Activated CD8-positive, alpha-beta T cell treated with anti-CD3 and anti-CD28 coated beads for 36 hours (primary cell): ENCODE measurements at regions not wholly inside any gene's neighbourhood (a gene's known extent, or its start where the extent isn't known, plus 50 kb on each side); places are given as distances from the start of the nearest gene placed in this dataset.

Source experiments
- ATAC-seq: fragments of 200-7000 bp; cut with Tn5 transposase; one replicate; pipeline ENCODE4 v1.10.0; 2021; ENCODE audit warnings: mild to moderate bottlenecking, moderate library complexity
- CTCF ChIA-PET: fragments of 350-600 bp; sonication (Branson Sonifier 250); formaldehyde crosslinking; loops from one replicate; lab custom pipeline; 2021; ENCODE audit warnings: antibody characterized with exemption; lab: Charles Lee
- POLR2A ChIA-PET: fragments of 350-600 bp; sonication (Branson Sonifier 250); formaldehyde crosslinking; loops from one replicate; lab custom pipeline; 2021; ENCODE audit warnings: antibody characterized with exemption; lab: Charles Lee
- DNase-seq: peaks from one replicate; pipeline ENCODE4 v3.0.0-alpha.2; 2020
- H3K27ac Mint-ChIP-seq: one replicate; pipeline ENCODE4 v1.8.0; 2021; ENCODE audit warnings: mild to moderate bottlenecking, mixed read lengths
- H3K27me3 Mint-ChIP-seq: one replicate; pipeline ENCODE4 v1.8.0; 2021; ENCODE audit warnings: mixed read lengths
- H3K36me3 Mint-ChIP-seq: one replicate; pipeline ENCODE4 v1.8.0; 2021; ENCODE audit warnings: low read depth, mixed read lengths
- H3K4me1 Mint-ChIP-seq: one replicate; pipeline ENCODE4 v1.8.0; 2021; ENCODE audit warnings: low read depth, mixed read lengths
- H3K4me3 Mint-ChIP-seq: one replicate; pipeline ENCODE4 v1.8.0; 2021; ENCODE audit warnings: mild to moderate bottlenecking, moderate library complexity, mixed read lengths
- H3K9me3 Mint-ChIP-seq: one replicate; pipeline ENCODE4 v1.8.0; 2021; ENCODE audit warnings: mixed read lengths
- CTCF ChIP-seq: fragments of 200-600 bp; IDR thresholded peaks from one replicate; pipeline ENCODE4 v1.8.0; 2022; ENCODE audit warnings: antibody characterized with exemption, mild to moderate bottlenecking
- intact Hi-C: fragments of 100-400 bp; cut with micrococcal nuclease; formaldehyde crosslinking; loops from one replicate; pipeline ENCODE4 v1.10.0; 2022

- no peaks in the 10 kb centered on the region for H3K4me1 Mint-ChIP-seq
- DNase-seq (no peak), ATAC-seq (no peak)
- ChIA-PET CTCF (no interaction called here), POLR2A (no interaction called here)
- no peak overlapping the region for H3K27ac Mint-ChIP-seq
- no peak for TF ChIP-seq CTCF
- H3K4me3 Mint-ChIP-seq = no peak overlapping the region
- no peaks in the 10 kb centered on the region for H3K9me3 Mint-ChIP-seq
- peaks cover 2% of the 10 kb centered on the region for H3K27me3 Mint-ChIP-seq
- no peaks in the 10 kb centered on the region for H3K36me3 Mint-ChIP-seq
- intact Hi-C loops = no loop called here
Observed at GRCh38 chr18:53991202-53991601, 233.3 kb downstream of the MBD2 start.

- Mint-ChIP-seq H3K36me3 (no peaks in the 10 kb centered on the region), H3K4me3 (no peak overlapping the region), H3K4me1 (no peaks in the 10 kb centered on the region), H3K27me3 (peaks cover 2% of the 10 kb centered on the region), H3K9me3 (no peaks in the 10 kb centered on the region), H3K27ac (no peak overlapping the region)
- ChIA-PET POLR2A (no interaction called here), CTCF (no interaction called here)
- TF ChIP-seq CTCF = no peak
- intact Hi-C loops = no loop called here
- DNase-seq (no peak), ATAC-seq (no peak)
Observed at GRCh38 chr18:53990485-53990884, 234.0 kb downstream of the MBD2 start.

GRCh38 chr18:53984021-53984420 is 240.4 kb downstream of the MBD2 start:
- DNase-seq = no peak
- H3K36me3 Mint-ChIP-seq = no peaks in the 10 kb centered on the region
- H3K4me3 Mint-ChIP-seq = no peak overlapping the region

GRCh38 chr18:53971331-53971730 is 253.1 kb downstream of the MBD2 start:
- ChIA-PET CTCF (interaction anchor here (0.7 kb wide), 1 partner anchor 61 kb away, joined by 3 read pairs; no protein-coding TSS in a partner anchor), POLR2A (no interaction called here)
- Mint-ChIP-seq H3K4me3 (no peak overlapping the region), H3K36me3 (no peaks in the 10 kb centered on the region), H3K4me1 (no peaks in the 10 kb centered on the region), H3K27ac (no peak overlapping the region), H3K9me3 (peaks cover 15% of the 10 kb centered on the region), H3K27me3 (no peaks in the 10 kb centered on the region)
- no peak for DNase-seq
- no peak for TF ChIP-seq CTCF
- no peak for ATAC-seq
- intact Hi-C loops = no loop called here

More at GRCh38 chr18:53984021-53984420, 240.4 kb downstream of the MBD2 start:
- CTCF ChIA-PET = no interaction called here
- no peaks in the 10 kb centered on the region for H3K9me3 Mint-ChIP-seq
- POLR2A ChIA-PET = no interaction called here
- H3K27ac Mint-ChIP-seq = no peak overlapping the region
- no peak for TF ChIP-seq CTCF
- H3K27me3 Mint-ChIP-seq = peaks cover 3% of the 10 kb centered on the region
- no peak for ATAC-seq
- no peaks in the 10 kb centered on the region for H3K4me1 Mint-ChIP-seq
- intact Hi-C loops = no loop called here

GRCh38 chr18:53952700-53953099 is 271.8 kb downstream of the MBD2 start:
- Mint-ChIP-seq H3K27ac (no peak overlapping the region), H3K4me3 (no peak overlapping the region), H3K27me3 (no peaks in the 10 kb centered on the region), H3K36me3 (no peaks in the 10 kb centered on the region), H3K4me1 (no peaks in the 10 kb centered on the region), H3K9me3 (no peaks in the 10 kb centered on the region)
- POLR2A ChIA-PET = no interaction called here
- no peak for DNase-seq
- TF ChIP-seq CTCF = no peak
- no peak for ATAC-seq
- CTCF ChIA-PET = no interaction called here
- intact Hi-C loops = no loop called here
